ENCODE measurements at regions not wholly inside any gene's neighbourhood (a gene's known extent, or its start where the extent isn't known, plus 50 kb on each side); places are given as distances from the start of the nearest gene placed in this dataset.
A peak's percentile ranks its signal among the peaks of the same experiment; 100 is the strongest.

- TF ChIP-seq HDAC6 (IDR thresholded peaks at IDR 0.05; ENCODE audit: unreplicated experiment) (no peak), PAX8 (IDR thresholded peaks at IDR 0.05) (no peak)
These were observed 372.0 kb downstream of the ZIC4 start (continued) for GRCh38 chr3:147034359-147034758.

- CTCF ChIA-PET = no interaction called here
These were observed 376.1 kb downstream of the ZIC4 start for GRCh38 chr3:147030274-147030673.

More at GRCh38 chr3:147030274-147030673, 376.1 kb downstream of the ZIC4 start:
- TF ChIP-seq NFXL1 (IDR thresholded peaks at IDR 0.05; ENCODE audit: borderline replicate concordance) (no peak), TBL1XR1 (IDR thresholded peaks at IDR 0.05; ENCODE audit: low read depth, low read length) (no peak), PAX8 (IDR thresholded peaks at IDR 0.05) (no peak), BHLHE40 (IDR thresholded peaks at IDR 0.05; ENCODE audit: borderline replicate concordance in 1 of 2, low read depth in 2 of 2, low read length in 1 of 2) (0 out of 4 replicates have a peak, but pooled peaks of 1 of the 2 experiments have one; percentile 39), ZBTB33 (IDR thresholded peaks at IDR 0.05) (no peak), MTA2 (IDR thresholded peaks at IDR 0.05; ENCODE audit: low read depth) (peak; percentile 54; the same call in 1 of the 2 replicates), ZBTB11 (CRISPR knock-in tag; IDR thresholded peaks at IDR 0.05) (no peak), ZNF687 (IDR thresholded peaks at IDR 0.05) (no peak)
- H2AFZ ChIP-seq (ENCODE audit: control insufficient read depth, low read depth, low read length) = no peak overlapping the region
- whole genome bisulfite sequencing (ENCODE audit: insufficient coverage, insufficient replicate concordance, low lambda C conversion rate, missing lambda C conversion rate) = 3% methylated on average over 2 of the region's 2 CpGs
- no peaks in the 10 kb centered on the region for H3K36me3 ChIP-seq (ENCODE audit: control insufficient read depth in 2 of 2, insufficient read depth in 2 of 2, low read length in 1 of 2)
- no peak overlapping the region for H3K27ac ChIP-seq (ENCODE audit: control insufficient read depth, insufficient read depth)
- ChIA-PET RAD21 (ENCODE audit: unreplicated experiment) (no interaction called here), POLR2A (no interaction called here), SMC1A (ENCODE audit: uncharacterized antibody, unreplicated experiment) (no interaction called here)
- H3K9me3 ChIP-seq (replicated peaks; ENCODE audit: control insufficient read depth, insufficient read depth, low read length) = no peaks in the 10 kb centered on the region
- no peak for FAIRE-seq
- H4K20me1 ChIP-seq (ENCODE audit: control insufficient read depth, insufficient read depth) = no peaks in the 10 kb centered on the region
- no peaks in the 10 kb centered on the region for H3K27me3 ChIP-seq (replicated peaks in 1 of 2; ENCODE audit: control insufficient read depth in 2 of 2, insufficient read depth in 2 of 2, low read length in 1 of 2)
- in situ Hi-C loops (cut with MboI) (no loop called here), intact Hi-C loops (cut with micrococcal nuclease; ENCODE audit: unreplicated experiment) (no loop called here)
- no peaks in the 10 kb centered on the region for H3K79me2 ChIP-seq (ENCODE audit: control insufficient read depth, insufficient read depth, low read length)
- no peak overlapping the region for H3K9ac ChIP-seq (ENCODE audit: control insufficient read depth, insufficient read depth, low read length)
- no peak for ATAC-seq
- no TSS peak for BruUV-seq (replicated peaks)
- no peak for DNase-seq (ENCODE audit: low read depth, low spot score)
- no peaks in the 10 kb centered on the region for H3K4me1 ChIP-seq (ENCODE audit: control insufficient read depth, insufficient read depth, low read length)
- no peak overlapping the region for H3K4me3 ChIP-seq
- H3K4me2 ChIP-seq (ENCODE audit: control insufficient read depth, insufficient read depth) = no peak overlapping the region
